ENCODE measurements at regions not wholly inside any gene's neighbourhood (a gene's known extent, or its start where the extent isn't known, plus 50 kb on each side); places are given as distances from the start of the nearest gene placed in this dataset.
"Not testable (repeated sequence)": the region's sequence is repeated elsewhere in the genome, so short reads cannot be mapped to it uniquely, and the experiment has no call there.

DNA sequence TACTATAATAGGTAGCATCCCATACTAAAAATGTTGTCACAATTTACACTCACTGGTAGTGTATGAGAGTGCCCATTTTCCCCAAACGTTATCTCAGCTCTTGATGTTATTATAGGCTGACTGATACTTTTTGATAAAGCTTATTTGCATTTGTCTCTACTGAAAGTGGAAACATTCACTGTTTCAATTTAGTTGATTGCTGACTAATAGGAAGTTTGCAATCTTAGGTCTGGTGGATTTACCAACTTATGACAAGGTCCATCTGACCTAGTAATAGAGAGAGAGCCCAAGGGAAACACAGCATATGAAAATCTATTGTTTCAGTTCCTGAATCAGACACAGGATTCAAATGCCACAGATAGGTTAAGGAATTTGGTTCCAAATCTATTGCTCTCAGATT is 97.2 kb upstream of the NBPF9 start:
- POLR2A ChIA-PET (ENCODE audit: low non-redundant PET); H3K27me3 ChIP-seq (replicated peaks; ENCODE audit: insufficient read depth, low read depth, low read length, poor library complexity); BruUV-seq (replicated peaks); H3K36me3 ChIP-seq (ENCODE audit: insufficient read depth, low read length, poor library complexity, severe bottlenecking); CTCF ChIA-PET; H3K27ac ChIP-seq (ENCODE audit: low read depth, low read length, poor library complexity, severe bottlenecking); DNase-seq (ENCODE audit: low spot score); H3K9me3 ChIP-seq (ENCODE audit: low read depth, low read length, poor library complexity, severe bottlenecking); H3K4me3 ChIP-seq (ENCODE audit: low read depth, low read length, poor library complexity, severe bottlenecking); intact Hi-C loops (cut with micrococcal nuclease; ENCODE audit: unreplicated experiment); H3K4me1 ChIP-seq (ENCODE audit: insufficient read depth, low read length, poor library complexity, severe bottlenecking): not testable (repeated sequence)

DNA sequence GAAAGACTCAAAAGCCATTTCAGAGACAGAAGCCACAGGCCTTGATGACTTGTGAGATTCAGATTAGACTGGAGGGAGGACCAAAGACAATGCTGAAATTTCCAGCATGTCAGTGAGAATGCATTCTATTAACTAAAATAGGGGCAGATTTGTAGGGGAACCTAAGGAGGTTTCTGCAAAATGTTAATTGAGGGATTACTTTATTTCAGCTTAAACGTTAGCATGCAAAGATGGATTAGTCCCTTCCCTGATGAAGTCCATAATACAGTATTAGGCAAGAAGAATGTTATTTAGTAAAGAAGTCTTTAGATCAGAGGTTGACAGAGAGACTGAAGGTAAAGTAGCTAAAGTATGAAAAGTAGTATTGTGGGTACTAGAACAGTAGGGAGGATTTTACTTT is 98.9 kb upstream of the NBPF9 start:
- intact Hi-C loops (cut with micrococcal nuclease; ENCODE audit: unreplicated experiment); CTCF ChIA-PET; H3K36me3 ChIP-seq (ENCODE audit: insufficient read depth, low read length, poor library complexity, severe bottlenecking); H3K27ac ChIP-seq (ENCODE audit: low read depth, low read length, poor library complexity, severe bottlenecking); POLR2A ChIA-PET (ENCODE audit: low non-redundant PET); DNase-seq (ENCODE audit: low spot score); H3K4me1 ChIP-seq (ENCODE audit: insufficient read depth, low read length, poor library complexity, severe bottlenecking); H3K4me3 ChIP-seq (ENCODE audit: low read depth, low read length, poor library complexity, severe bottlenecking); H3K27me3 ChIP-seq (replicated peaks; ENCODE audit: insufficient read depth, low read depth, low read length, poor library complexity); BruUV-seq (replicated peaks); H3K9me3 ChIP-seq (ENCODE audit: low read depth, low read length, poor library complexity, severe bottlenecking): not testable (repeated sequence)

DNA sequence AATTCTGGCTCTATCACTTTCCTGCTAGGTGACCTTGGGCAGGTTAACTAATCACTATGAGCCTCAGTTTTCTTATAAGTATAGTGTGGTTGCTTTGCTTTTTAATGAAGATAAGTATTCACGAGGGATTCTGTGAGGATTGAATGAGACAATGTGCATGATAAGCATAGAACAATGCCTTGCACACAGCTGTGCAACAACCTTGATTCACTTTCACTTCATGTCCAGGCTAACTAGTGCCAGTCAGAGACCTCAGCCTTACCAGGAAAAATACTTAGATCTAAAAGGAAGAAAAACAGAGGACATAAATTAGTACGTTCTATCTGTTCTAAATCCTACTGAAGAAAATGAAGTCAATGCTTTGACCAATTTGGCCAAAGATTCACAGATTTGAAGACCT is 101.0 kb upstream of the NBPF9 start:
- intact Hi-C loops (cut with micrococcal nuclease; ENCODE audit: unreplicated experiment); POLR2A ChIA-PET (ENCODE audit: low non-redundant PET): not testable (repeated sequence)

DNA sequence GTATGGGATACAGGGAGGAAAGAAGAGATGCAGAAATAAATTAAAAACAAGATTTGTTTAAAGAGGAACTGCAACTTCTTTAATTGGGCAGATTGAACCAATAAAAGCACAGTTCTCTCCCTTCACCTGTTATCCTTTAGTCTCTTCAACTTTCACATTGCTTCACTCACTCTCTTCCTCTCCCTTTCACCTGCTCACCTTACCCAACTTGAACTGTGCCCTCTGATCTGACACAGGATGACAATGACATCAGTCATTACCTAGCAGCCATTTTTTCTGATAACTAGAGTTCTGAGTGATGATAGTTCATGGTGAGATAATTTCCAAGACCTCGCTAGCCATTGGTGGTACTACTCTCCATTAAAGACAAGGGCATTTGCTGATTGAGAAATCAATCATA is 105.5 kb upstream of the NBPF9 start:
- H3K9me3 ChIP-seq (ENCODE audit: low read depth, low read length, poor library complexity, severe bottlenecking); H3K36me3 ChIP-seq (ENCODE audit: insufficient read depth, low read length, poor library complexity, severe bottlenecking); H3K4me1 ChIP-seq (ENCODE audit: insufficient read depth, low read length, poor library complexity, severe bottlenecking); H3K27ac ChIP-seq (ENCODE audit: low read depth, low read length, poor library complexity, severe bottlenecking); CTCF ChIA-PET; intact Hi-C loops (cut with micrococcal nuclease; ENCODE audit: unreplicated experiment); BruUV-seq (replicated peaks); POLR2A ChIA-PET (ENCODE audit: low non-redundant PET); H3K4me3 ChIP-seq (ENCODE audit: low read depth, low read length, poor library complexity, severe bottlenecking); H3K27me3 ChIP-seq (replicated peaks; ENCODE audit: insufficient read depth, low read depth, low read length, poor library complexity); DNase-seq (ENCODE audit: low spot score): not testable (repeated sequence)

More for the DNA sequence above, 101.0 kb upstream of the NBPF9 start:
- BruUV-seq (replicated peaks); H3K27ac ChIP-seq (ENCODE audit: low read depth, low read length, poor library complexity, severe bottlenecking); H3K4me3 ChIP-seq (ENCODE audit: low read depth, low read length, poor library complexity, severe bottlenecking); DNase-seq (ENCODE audit: low spot score); H3K27me3 ChIP-seq (replicated peaks; ENCODE audit: insufficient read depth, low read depth, low read length, poor library complexity); H3K36me3 ChIP-seq (ENCODE audit: insufficient read depth, low read length, poor library complexity, severe bottlenecking); H3K4me1 ChIP-seq (ENCODE audit: insufficient read depth, low read length, poor library complexity, severe bottlenecking); CTCF ChIA-PET; H3K9me3 ChIP-seq (ENCODE audit: low read depth, low read length, poor library complexity, severe bottlenecking): not testable (repeated sequence)

DNA sequence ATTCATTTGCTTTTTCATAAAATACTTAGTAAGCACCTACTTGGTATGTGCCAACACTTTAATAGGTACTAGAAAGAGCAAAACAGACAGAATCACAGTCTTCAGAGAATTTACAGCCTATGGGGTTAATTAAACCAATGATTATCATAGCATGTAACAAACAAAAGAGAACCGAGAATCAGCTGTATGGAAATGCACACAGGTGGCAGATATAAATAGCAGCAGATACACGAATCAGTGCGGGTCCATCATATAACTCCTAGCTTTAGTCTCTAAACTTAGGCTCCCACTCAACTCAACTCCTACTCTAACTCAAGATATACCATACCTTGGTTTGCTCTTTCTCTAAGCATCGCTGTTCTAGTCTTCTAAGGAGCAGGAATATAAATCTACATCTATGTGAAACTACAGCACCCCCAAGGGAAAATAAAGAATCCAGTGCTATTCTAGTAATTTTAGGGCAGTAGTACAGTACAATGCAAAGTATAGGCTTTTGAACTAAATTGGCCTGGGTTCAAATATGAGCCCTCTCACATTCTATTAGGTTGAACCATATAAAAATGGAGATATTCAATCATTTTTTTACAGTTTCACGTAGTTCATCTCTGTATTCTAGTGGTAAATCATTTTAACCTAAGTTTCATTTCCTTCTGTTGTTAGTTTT is 108.5 kb upstream of the NBPF9 start:
- H3K4me1 ChIP-seq (ENCODE audit: insufficient read depth, low read length, poor library complexity, severe bottlenecking); H3K9me3 ChIP-seq (ENCODE audit: low read depth, low read length, poor library complexity, severe bottlenecking); H3K4me3 ChIP-seq (ENCODE audit: low read depth, low read length, poor library complexity, severe bottlenecking); H3K36me3 ChIP-seq (ENCODE audit: insufficient read depth, low read length, poor library complexity, severe bottlenecking); H3K27ac ChIP-seq (ENCODE audit: low read depth, low read length, poor library complexity, severe bottlenecking); BruUV-seq (replicated peaks); intact Hi-C loops (cut with micrococcal nuclease; ENCODE audit: unreplicated experiment); H3K27me3 ChIP-seq (replicated peaks; ENCODE audit: insufficient read depth, low read depth, low read length, poor library complexity); DNase-seq (ENCODE audit: low spot score); CTCF ChIA-PET; POLR2A ChIA-PET (ENCODE audit: low non-redundant PET): not testable (repeated sequence)

DNA sequence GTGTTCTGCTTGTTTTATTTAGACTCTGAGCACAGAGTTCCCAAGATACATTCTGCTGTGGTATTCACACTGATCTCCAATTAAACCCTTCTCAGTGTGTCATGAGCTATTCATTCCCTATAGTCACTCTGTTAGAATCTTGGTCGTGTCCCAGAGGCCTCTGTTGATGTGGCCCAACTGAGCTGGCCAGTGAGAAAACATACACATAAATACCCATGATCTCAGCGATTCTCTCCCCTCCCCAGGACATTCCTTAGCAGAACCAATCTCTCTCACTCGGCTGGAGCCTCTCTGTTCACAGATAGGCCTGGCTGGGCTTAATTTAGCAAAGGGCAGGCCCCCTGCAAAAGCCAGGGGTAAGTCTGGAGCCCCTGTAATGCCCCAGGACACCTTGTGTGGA is 109.6 kb upstream of the NBPF9 start:
- H3K27ac ChIP-seq (ENCODE audit: low read depth, low read length, poor library complexity, severe bottlenecking); BruUV-seq (replicated peaks); H3K9me3 ChIP-seq (ENCODE audit: low read depth, low read length, poor library complexity, severe bottlenecking); DNase-seq (ENCODE audit: low spot score); intact Hi-C loops (cut with micrococcal nuclease; ENCODE audit: unreplicated experiment); H3K4me3 ChIP-seq (ENCODE audit: low read depth, low read length, poor library complexity, severe bottlenecking); H3K36me3 ChIP-seq (ENCODE audit: insufficient read depth, low read length, poor library complexity, severe bottlenecking); CTCF ChIA-PET; H3K4me1 ChIP-seq (ENCODE audit: insufficient read depth, low read length, poor library complexity, severe bottlenecking); POLR2A ChIA-PET (ENCODE audit: low non-redundant PET); H3K27me3 ChIP-seq (replicated peaks; ENCODE audit: insufficient read depth, low read depth, low read length, poor library complexity): not testable (repeated sequence)

DNA sequence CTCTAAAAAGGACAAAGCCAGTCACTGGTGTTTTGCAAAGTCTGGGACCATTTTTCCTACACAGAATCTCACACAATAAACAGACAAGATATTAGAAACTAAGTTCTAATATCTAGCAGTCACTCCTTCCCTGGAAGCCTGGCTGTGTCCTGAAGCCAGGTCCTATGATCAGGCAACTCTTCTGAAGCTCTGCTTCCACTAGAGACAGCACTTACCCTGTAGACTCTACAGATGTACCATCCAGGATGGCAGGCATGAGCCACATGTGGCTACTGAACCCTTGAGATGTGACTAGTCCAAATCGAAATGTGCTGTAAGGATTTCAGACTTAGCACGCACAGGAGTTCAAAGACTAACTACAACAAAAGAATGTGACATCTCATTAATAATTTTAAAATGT is 110.3 kb upstream of the NBPF9 start:
- intact Hi-C loops (cut with micrococcal nuclease; ENCODE audit: unreplicated experiment); H3K4me3 ChIP-seq (ENCODE audit: low read depth, low read length, poor library complexity, severe bottlenecking); DNase-seq (ENCODE audit: low spot score); H3K4me1 ChIP-seq (ENCODE audit: insufficient read depth, low read length, poor library complexity, severe bottlenecking); POLR2A ChIA-PET (ENCODE audit: low non-redundant PET); CTCF ChIA-PET; BruUV-seq (replicated peaks); H3K27ac ChIP-seq (ENCODE audit: low read depth, low read length, poor library complexity, severe bottlenecking); H3K27me3 ChIP-seq (replicated peaks; ENCODE audit: insufficient read depth, low read depth, low read length, poor library complexity); H3K9me3 ChIP-seq (ENCODE audit: low read depth, low read length, poor library complexity, severe bottlenecking); H3K36me3 ChIP-seq (ENCODE audit: insufficient read depth, low read length, poor library complexity, severe bottlenecking): not testable (repeated sequence)
